IPS-18a (cell line): ENCODE measurements at regions not wholly inside any gene's neighbourhood (a gene's known extent, or its start where the extent isn't known, plus 50 kb on each side); places are given as distances from the start of the nearest gene placed in this dataset.
"Not testable (repeated sequence)": the region's sequence is repeated elsewhere in the genome, so short reads cannot be mapped to it uniquely, and the experiment has no call there.

Experiments
- H3K27ac ChIP-seq: one replicate; pipeline ENCODE4 v1.5.1; 2013; ENCODE audit warnings: low read length
- H3K27me3 ChIP-seq: one replicate; pipeline ENCODE4 v1.6.1; 2013; ENCODE audit warnings: mild to moderate bottlenecking, low read length; ENCODE audit not compliant: control insufficient read depth, insufficient read depth
- H3K36me3 ChIP-seq: one replicate; pipeline ENCODE4 v1.6.1; 2013; ENCODE audit warnings: low read depth, low read length; ENCODE audit not compliant: control insufficient read depth
- H3K4me1 ChIP-seq: one replicate; pipeline ENCODE4 v1.6.1; 2013; ENCODE audit warnings: low read depth, low read length; ENCODE audit not compliant: control insufficient read depth
- H3K4me3 ChIP-seq: one replicate; pipeline ENCODE4 v1.5.1; 2013; ENCODE audit warnings: low read length
- H3K9ac ChIP-seq: one replicate; pipeline ENCODE4 v1.6.1; 2013; ENCODE audit warnings: mild to moderate bottlenecking, low read length, moderate library complexity
- H3K9me3 ChIP-seq: one replicate; pipeline ENCODE4 v1.6.1; 2013; ENCODE audit warnings: low read depth, low read length; ENCODE audit not compliant: control insufficient read depth

DNA sequence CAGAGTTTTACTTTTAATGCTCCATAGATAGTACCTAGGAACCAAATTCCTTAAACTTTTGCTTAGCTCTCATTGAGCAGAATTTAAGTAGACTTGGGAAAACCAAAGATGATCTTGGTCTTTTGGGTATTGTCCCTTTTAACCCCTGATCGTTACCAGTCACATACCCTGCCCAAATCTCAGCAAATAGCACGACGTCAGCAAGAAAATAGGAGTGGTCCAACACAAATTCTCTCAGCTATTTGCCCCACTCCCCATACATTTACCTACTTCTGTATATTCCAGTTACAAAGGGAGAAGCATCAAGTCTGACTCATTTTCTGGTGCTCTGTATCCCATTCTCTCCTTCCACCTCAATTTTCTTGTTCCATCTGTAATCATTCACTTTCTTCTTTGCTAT, 387.3 kb downstream of the CCDC85A start:
- no peaks in the 10 kb centered on the region for H3K4me1 ChIP-seq
- H3K4me3 ChIP-seq, result no peak overlapping the region
- H3K27ac ChIP-seq, result no peak overlapping the region
- no peaks in the 10 kb centered on the region for H3K27me3 ChIP-seq
- no peaks in the 10 kb centered on the region for H3K9me3 ChIP-seq
- no peak overlapping the region for H3K9ac ChIP-seq
- no peaks in the 10 kb centered on the region for H3K36me3 ChIP-seq

DNA sequence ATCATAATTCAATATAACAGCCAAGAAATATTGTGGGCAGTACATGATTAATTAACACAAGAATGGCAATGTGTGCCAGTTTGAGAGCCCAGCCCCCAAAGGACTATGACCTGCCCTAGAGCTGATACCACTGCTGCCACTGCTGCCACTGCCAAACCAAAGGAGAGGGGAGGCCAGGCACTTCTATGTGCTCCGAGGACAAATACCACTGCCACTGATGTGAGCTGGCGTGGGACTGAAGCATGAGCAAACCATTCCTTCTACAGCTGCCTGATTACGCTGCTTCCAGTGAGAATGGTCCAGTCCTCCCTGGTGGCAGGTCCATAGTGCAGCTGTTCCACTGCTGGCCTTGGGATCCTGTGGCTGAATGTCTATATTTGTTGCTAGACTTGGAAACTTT, 392.2 kb downstream of the CCDC85A start:
- Histone ChIP-seq H3K27me3 (no peaks in the 10 kb centered on the region), H3K27ac (no peak overlapping the region), H3K9me3 (no peaks in the 10 kb centered on the region), H3K4me1 (no peaks in the 10 kb centered on the region), H3K36me3 (no peaks in the 10 kb centered on the region), H3K4me3 (no peak overlapping the region), H3K9ac (no peak overlapping the region)

DNA sequence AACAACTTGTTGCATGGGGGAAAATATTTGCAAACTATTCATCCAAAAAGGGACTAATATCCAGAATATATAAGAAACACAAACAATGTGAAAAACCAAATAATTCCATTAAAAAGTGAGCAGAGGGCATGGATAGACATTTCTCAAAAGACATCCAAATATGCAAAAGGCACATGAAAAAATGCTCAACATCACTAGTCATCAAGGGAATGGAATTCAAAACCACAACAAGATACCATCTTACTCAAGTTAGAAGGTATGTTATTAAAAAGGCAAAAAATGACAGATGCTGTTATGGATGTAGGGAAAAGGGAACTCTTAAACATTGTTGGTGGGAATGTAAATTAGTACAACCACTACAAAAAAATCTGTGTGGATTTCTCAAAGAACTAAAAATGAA, 396.5 kb downstream of the CCDC85A start:
- Histone ChIP-seq H3K27me3 (no peaks in the 10 kb centered on the region), H3K36me3 (no peaks in the 10 kb centered on the region), H3K9ac (no peak overlapping the region), H3K27ac (no peak overlapping the region), H3K9me3 (no peaks in the 10 kb centered on the region), H3K4me3 (no peak overlapping the region), H3K4me1 (no peaks in the 10 kb centered on the region)

DNA sequence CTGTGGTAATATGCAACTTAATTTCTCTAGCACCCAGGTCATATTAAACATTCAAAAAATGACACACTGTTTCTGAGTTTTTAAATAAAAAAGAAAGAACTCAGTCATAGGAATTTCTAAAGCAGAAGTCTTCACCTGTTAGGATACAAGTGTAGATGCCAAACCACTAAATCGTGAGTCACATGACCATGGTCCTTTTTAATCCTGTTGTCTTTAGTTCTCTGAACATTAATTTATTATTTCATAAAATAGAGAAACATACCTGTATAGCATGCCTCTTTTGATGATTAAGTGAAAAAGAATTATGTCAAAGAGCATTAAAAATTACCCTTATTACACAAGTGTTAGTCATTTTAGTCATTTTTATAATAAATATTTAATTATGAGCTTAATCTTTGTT, 398.8 kb downstream of the CCDC85A start:
- Histone ChIP-seq H3K9me3 (no peaks in the 10 kb centered on the region), H3K36me3 (no peaks in the 10 kb centered on the region), H3K9ac (no peak overlapping the region), H3K4me3 (no peak overlapping the region), H3K27me3 (no peaks in the 10 kb centered on the region), H3K4me1 (no peaks in the 10 kb centered on the region), H3K27ac (no peak overlapping the region)

DNA sequence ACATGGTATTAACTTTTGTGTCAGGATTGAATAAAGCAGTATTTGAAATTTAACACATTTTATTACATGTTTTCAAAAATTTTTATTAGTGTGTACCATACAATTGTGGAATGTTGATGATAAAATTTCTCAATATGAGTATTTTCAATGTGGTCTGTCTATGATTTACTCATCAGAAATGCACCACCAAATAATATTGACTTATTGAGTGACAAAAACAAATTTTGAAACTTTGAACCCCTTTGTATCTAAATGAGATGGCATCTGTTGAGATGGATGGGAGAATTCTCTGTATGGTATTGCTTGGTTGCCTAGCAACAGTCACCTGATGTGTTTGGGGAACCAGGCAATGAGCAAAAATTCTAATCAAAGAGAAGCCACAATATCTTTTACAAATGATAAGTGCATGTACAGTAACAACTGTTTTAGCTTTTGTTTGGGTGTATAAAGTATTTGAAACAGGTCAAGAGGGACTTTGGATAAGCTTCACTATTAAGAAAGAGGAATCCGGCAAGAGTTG, 400.1 kb downstream of the CCDC85A start:
- Histone ChIP-seq H3K27ac (no peak overlapping the region), H3K4me3 (no peak overlapping the region), H3K9ac (no peak overlapping the region), H3K9me3 (no peaks in the 10 kb centered on the region), H3K4me1 (peaks cover 6% of the 10 kb centered on the region), H3K27me3 (no peaks in the 10 kb centered on the region), H3K36me3 (no peaks in the 10 kb centered on the region)

DNA sequence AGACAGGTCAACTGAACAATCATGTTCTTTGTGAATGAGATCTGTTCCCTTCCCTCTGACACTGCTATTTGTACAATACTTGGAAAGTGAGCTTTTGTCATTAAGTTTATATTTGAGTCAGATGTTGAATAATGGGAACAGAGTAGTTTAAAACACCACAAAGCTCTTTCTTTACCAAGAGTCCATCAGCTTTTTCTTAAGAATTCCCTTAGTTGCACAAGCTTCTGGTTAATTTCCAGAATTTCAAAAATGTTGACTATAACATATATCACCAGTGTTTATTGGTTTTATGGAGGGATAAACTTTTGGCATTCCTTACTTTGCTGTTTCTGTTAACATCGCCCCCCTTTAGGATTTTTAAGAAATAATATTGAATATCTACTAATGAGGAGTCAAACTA, 403.7 kb downstream of the CCDC85A start:
- H3K27ac ChIP-seq, result no peak overlapping the region
- H3K36me3 ChIP-seq, result no peaks in the 10 kb centered on the region
- no peaks in the 10 kb centered on the region for H3K9me3 ChIP-seq
- peaks cover 6% of the 10 kb centered on the region for H3K4me1 ChIP-seq
- no peak overlapping the region for H3K4me3 ChIP-seq
- H3K27me3 ChIP-seq, result no peaks in the 10 kb centered on the region
- H3K9ac ChIP-seq, result no peak overlapping the region

DNA sequence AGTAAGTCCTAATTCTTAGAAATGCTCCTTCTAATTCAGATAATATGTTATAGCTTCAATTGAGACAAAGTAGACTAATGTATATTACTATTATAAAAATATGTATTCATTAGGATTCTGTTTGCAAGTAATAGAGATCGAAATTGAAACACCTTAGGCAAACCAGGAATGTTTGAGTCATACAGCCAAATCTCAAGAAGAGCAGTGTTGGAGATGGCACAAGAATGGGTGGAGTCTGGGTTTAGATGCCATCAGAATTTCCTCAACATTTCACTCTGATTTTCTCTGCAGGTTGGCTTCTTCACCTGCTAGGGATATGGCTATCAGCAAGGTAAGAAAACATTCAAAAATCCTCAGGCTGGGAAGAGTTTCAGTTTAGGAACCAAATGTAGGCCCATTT, 405.4 kb downstream of the CCDC85A start:
- Histone ChIP-seq H3K27me3 (no peaks in the 10 kb centered on the region), H3K4me3 (no peak overlapping the region), H3K4me1 (peaks cover 6% of the 10 kb centered on the region), H3K27ac (no peak overlapping the region), H3K9me3 (no peaks in the 10 kb centered on the region), H3K36me3 (no peaks in the 10 kb centered on the region), H3K9ac (no peak overlapping the region)

DNA sequence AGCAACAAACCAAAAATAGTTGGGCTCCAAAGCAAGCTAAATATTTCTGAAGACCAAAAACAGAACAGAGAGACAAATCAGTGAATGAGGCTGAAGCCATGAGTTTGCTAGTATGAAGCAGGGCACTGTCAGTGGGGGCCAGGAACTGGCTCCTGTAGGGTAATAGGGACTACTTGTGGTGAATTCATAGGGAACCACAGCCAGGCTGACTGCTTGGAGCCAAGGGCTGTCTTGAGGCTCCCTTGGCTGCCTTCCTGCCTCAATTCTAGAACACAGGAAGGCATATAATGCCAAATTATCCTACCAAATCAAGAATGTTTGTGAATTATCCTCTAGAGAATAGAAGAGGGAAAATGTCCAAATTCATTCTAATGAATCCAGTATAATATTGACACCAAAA, 406.0 kb downstream of the CCDC85A start:
- Histone ChIP-seq H3K27ac (no peak overlapping the region), H3K27me3 (no peaks in the 10 kb centered on the region), H3K36me3 (no peaks in the 10 kb centered on the region), H3K4me3 (no peak overlapping the region), H3K9me3 (no peaks in the 10 kb centered on the region), H3K4me1 (peaks cover 6% of the 10 kb centered on the region), H3K9ac (no peak overlapping the region)

DNA sequence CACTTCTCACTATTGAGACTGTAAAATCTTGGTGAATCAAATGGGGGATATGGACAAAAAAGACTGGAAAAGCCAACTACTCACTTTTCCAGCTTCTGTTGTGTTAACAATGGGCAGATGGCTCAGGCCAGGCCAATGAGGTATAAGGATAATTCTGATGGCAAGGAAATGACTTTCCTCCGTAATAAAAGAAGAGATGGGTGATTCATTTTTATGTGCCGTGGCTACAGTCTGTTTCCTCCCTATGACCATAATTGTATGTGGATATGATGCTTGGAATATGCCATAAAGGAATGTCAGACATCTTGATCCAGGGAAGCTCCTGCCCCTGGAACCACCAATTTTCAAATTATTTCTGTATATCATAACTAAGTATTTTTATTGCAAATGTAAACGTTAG, 406.8 kb downstream of the CCDC85A start:
- H3K4me1 ChIP-seq, result peaks cover 6% of the 10 kb centered on the region
- H3K27me3 ChIP-seq, result no peaks in the 10 kb centered on the region
- no peaks in the 10 kb centered on the region for H3K9me3 ChIP-seq
- no peak overlapping the region for H3K4me3 ChIP-seq
- no peaks in the 10 kb centered on the region for H3K36me3 ChIP-seq
- no peak overlapping the region for H3K9ac ChIP-seq
- H3K27ac ChIP-seq, result no peak overlapping the region

DNA sequence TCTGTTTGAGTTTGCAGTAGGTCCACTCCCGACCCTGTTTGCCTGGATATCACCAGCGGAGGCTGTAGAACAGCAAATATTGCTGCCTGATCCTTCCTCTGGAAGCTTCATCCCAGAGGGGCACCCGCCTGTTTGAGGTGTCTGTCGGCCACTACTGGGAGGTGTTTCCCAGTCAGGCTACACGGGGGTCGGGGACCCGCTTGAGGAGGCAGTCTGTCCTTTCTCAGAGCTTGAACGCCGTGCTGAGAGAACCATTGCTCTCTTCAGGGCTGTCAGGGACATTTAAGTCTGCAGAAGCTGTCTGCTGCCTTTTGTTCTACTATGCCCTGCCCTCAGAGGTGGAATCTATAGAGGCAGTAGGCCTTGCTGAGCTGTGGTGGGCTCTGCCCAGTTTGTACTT, 422.3 kb downstream of the CCDC85A start:
- not testable (repeated sequence) for H3K4me1 ChIP-seq, H3K27me3 ChIP-seq, H3K36me3 ChIP-seq, H3K27ac ChIP-seq, H3K9ac ChIP-seq, H3K4me3 ChIP-seq, H3K9me3 ChIP-seq

DNA sequence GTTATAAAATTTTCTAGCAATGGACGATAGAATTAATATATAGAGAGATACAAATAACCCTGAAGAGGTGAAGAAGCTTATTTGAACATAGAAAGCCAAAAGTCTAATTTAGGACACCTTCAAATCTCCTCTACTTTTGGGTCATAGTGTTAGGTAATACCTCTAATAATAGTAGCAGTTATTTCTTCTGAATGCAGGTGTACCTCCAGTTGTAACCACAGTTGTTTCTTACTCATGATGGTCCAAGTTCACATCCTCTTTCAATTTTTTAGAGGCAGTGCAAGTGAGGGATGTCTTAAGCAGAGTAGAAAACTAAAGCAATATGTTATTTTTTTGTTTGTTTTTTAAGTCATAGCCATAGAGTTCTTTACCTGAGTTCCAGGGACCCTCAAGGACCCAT, 429.5 kb downstream of the CCDC85A start:
- Histone ChIP-seq H3K27ac (no peak overlapping the region), H3K4me3 (no peak overlapping the region)

DNA sequence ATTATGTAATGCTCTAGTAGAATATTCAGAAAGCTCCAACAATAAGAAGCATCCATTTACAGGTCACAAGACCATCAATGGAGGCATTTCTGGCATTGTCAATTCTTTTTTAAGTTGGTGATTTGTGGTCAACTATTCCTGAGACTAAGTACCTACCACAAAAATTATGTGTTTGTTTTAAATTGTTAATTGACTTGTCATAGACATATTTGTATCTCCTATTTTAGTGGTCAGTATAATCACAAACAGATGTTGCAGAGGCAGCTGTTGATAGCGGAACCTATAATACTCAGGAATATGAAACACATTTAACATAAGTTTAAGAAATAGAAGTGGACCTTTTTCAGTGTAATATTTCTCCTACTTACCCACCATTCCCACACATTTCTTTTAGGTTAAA, 430.1 kb downstream of the CCDC85A start:
- peaks cover 4% of the 10 kb centered on the region for H3K4me1 ChIP-seq
- H3K4me3 ChIP-seq, result no peak overlapping the region
- no peak overlapping the region for H3K27ac ChIP-seq
- no peaks in the 10 kb centered on the region for H3K27me3 ChIP-seq
- no peaks in the 10 kb centered on the region for H3K9me3 ChIP-seq
- no peaks in the 10 kb centered on the region for H3K36me3 ChIP-seq
- H3K9ac ChIP-seq, result no peak overlapping the region

More for the DNA sequence above, 429.5 kb downstream of the CCDC85A start:
- Histone ChIP-seq H3K4me1 (peaks cover 4% of the 10 kb centered on the region), H3K9me3 (no peaks in the 10 kb centered on the region), H3K27me3 (no peaks in the 10 kb centered on the region), H3K9ac (no peak overlapping the region), H3K36me3 (no peaks in the 10 kb centered on the region)
